ENCODE measurements at regions not wholly inside any gene's neighbourhood (a gene's known extent, or its start where the extent isn't known, plus 50 kb on each side); places are given as distances from the start of the nearest gene placed in this dataset.

- Histone ChIP-seq H3K4me1 (ENCODE audit: low read length) (peaks cover 5% of the 10 kb centered on the region; the same call in 1 of the 2 replicates), H3K4me3 (ENCODE audit: low read length) (no peak overlapping the region), H3K27ac (ENCODE audit: low read length) (no peak overlapping the region), H4K20me1 (ENCODE audit: insufficient read depth, low read length) (no peaks in the 10 kb centered on the region), H3K36me3 (replicated peaks; ENCODE audit: low read depth, low read length) (no peaks in the 10 kb centered on the region), H3K9me3 (ENCODE audit: insufficient read depth, low read length) (no peaks in the 10 kb centered on the region), H2AFZ (ENCODE audit: low read depth, low read length) (no peak overlapping the region), H3K4me2 (ENCODE audit: low read length) (no peak overlapping the region), H3K9ac (ENCODE audit: low read length) (no peak overlapping the region), H3K27me3 (ENCODE audit: low read depth, low read length) (no peaks in the 10 kb centered on the region), H3K79me2 (ENCODE audit: low read length) (no peaks in the 10 kb centered on the region)
- TF ChIP-seq EZH2phosphoT487 (IDR thresholded peaks at IDR 0.05; ENCODE audit: low read depth) (no peak), CTCF (IDR thresholded peaks at IDR 0.05; ENCODE audit: low read depth, low read length) (no peak)
Measured at GRCh38 chr15:62828364-62828763, 214.2 kb upstream of the TPM1 start.

GRCh38 chr15:62832231-62832630 lies 210.3 kb upstream of the TPM1 start:
- Histone ChIP-seq H3K4me2 (ENCODE audit: low read length) (no peak overlapping the region), H3K27ac (ENCODE audit: low read length) (no peak overlapping the region), H3K9me3 (ENCODE audit: insufficient read depth, low read length) (no peaks in the 10 kb centered on the region), H2AFZ (ENCODE audit: low read depth, low read length) (no peak overlapping the region), H3K36me3 (replicated peaks; ENCODE audit: low read depth, low read length) (no peaks in the 10 kb centered on the region), H3K27me3 (ENCODE audit: low read depth, low read length) (no peaks in the 10 kb centered on the region), H3K9ac (ENCODE audit: low read length) (no peak overlapping the region), H4K20me1 (ENCODE audit: insufficient read depth, low read length) (no peaks in the 10 kb centered on the region), H3K4me3 (ENCODE audit: low read length) (no peak overlapping the region), H3K79me2 (ENCODE audit: low read length) (no peaks in the 10 kb centered on the region), H3K4me1 (ENCODE audit: low read length) (peaks cover 5% of the 10 kb centered on the region; the same call in 1 of the 2 replicates)
- TF ChIP-seq EZH2phosphoT487 (IDR thresholded peaks at IDR 0.05; ENCODE audit: low read depth) (no peak), CTCF (IDR thresholded peaks at IDR 0.05; ENCODE audit: low read depth, low read length) (no peak)

GRCh38 chr15:62833646-62834045 lies 208.9 kb upstream of the TPM1 start:
- Histone ChIP-seq H4K20me1 (ENCODE audit: insufficient read depth, low read length) (no peaks in the 10 kb centered on the region), H3K4me2 (ENCODE audit: low read length) (no peak overlapping the region), H3K4me3 (ENCODE audit: low read length) (no peak overlapping the region), H3K79me2 (ENCODE audit: low read length) (no peaks in the 10 kb centered on the region), H3K27me3 (ENCODE audit: low read depth, low read length) (no peaks in the 10 kb centered on the region), H2AFZ (ENCODE audit: low read depth, low read length) (no peak overlapping the region), H3K27ac (ENCODE audit: low read length) (no peak overlapping the region), H3K4me1 (ENCODE audit: low read length) (peaks cover 2% of the 10 kb centered on the region; the same call in 1 of the 2 replicates), H3K9ac (ENCODE audit: low read length) (no peak overlapping the region), H3K9me3 (ENCODE audit: insufficient read depth, low read length) (no peaks in the 10 kb centered on the region), H3K36me3 (replicated peaks; ENCODE audit: low read depth, low read length) (no peaks in the 10 kb centered on the region)
- TF ChIP-seq CTCF (IDR thresholded peaks at IDR 0.05; ENCODE audit: low read depth, low read length) (no peak), EZH2phosphoT487 (IDR thresholded peaks at IDR 0.05; ENCODE audit: low read depth) (no peak)

- Histone ChIP-seq H3K4me2 (ENCODE audit: low read length) (no peak overlapping the region), H3K4me3 (ENCODE audit: low read length) (no peak overlapping the region), H2AFZ (ENCODE audit: low read depth, low read length) (no peak overlapping the region), H3K27ac (ENCODE audit: low read length) (no peak overlapping the region), H3K4me1 (ENCODE audit: low read length) (no peaks in the 10 kb centered on the region), H3K79me2 (ENCODE audit: low read length) (no peaks in the 10 kb centered on the region), H3K27me3 (ENCODE audit: low read depth, low read length) (no peaks in the 10 kb centered on the region), H3K9ac (ENCODE audit: low read length) (no peak overlapping the region), H4K20me1 (ENCODE audit: insufficient read depth, low read length) (no peaks in the 10 kb centered on the region), H3K36me3 (replicated peaks; ENCODE audit: low read depth, low read length) (no peaks in the 10 kb centered on the region), H3K9me3 (ENCODE audit: insufficient read depth, low read length) (no peaks in the 10 kb centered on the region)
- no peak for TF ChIP-seq EZH2phosphoT487 (IDR thresholded peaks at IDR 0.05; ENCODE audit: low read depth)
- no peak for TF ChIP-seq CTCF (IDR thresholded peaks at IDR 0.05; ENCODE audit: low read depth, low read length)
Measured at GRCh38 chr15:62834686-62835329, 207.7 kb upstream of the TPM1 start.

Data from OCI-LY3 (cell line).